Mesothelial cell of epicardium (in vitro differentiated cells): ENCODE measurements at regions not wholly inside any gene's neighbourhood (a gene's known extent, or its start where the extent isn't known, plus 50 kb on each side); places are given as distances from the start of the nearest gene placed in this dataset.

Source experiments
- DNase-seq, 2 experiments: peaks; one replicate each; pipeline ENCODE4 v3.0.0; 2021; ENCODE audit warnings: low spot score in 2 of 2; ENCODE audit not compliant: unreplicated experiment in 2 of 2
- H3K27ac Mint-ChIP-seq: 2 replicates; pipeline ENCODE4 v1.8.0; 2021; ENCODE audit warnings: mixed read lengths
- H3K27me3 Mint-ChIP-seq: 2 replicates; pipeline ENCODE4 v1.8.0; 2021; ENCODE audit warnings: low read depth, mixed read lengths
- H3K36me3 Mint-ChIP-seq: 2 replicates; pipeline ENCODE4 v1.8.0; 2021; ENCODE audit warnings: mixed read lengths
- H3K4me1 Mint-ChIP-seq: 2 replicates; pipeline ENCODE4 v1.8.0; 2021; ENCODE audit warnings: mixed read lengths
- H3K4me3 Mint-ChIP-seq: 2 replicates; pipeline ENCODE4 v1.8.0; 2021; ENCODE audit warnings: mild to moderate bottlenecking, moderate library complexity, mixed read lengths
- H3K9me3 Mint-ChIP-seq: 2 replicates; pipeline ENCODE4 v1.8.0; 2021; ENCODE audit warnings: mixed read lengths
- CTCF ChIP-seq: fragments of 200-600 bp; sonication (generic); IDR thresholded peaks from one replicate; pipeline ENCODE4 v1.5.0; 2021; ENCODE audit warnings: antibody characterized with exemption; ENCODE audit not compliant: unreplicated experiment

- H3K4me1 Mint-ChIP-seq: no peaks in the 10 kb centered on the region
- H3K9me3 Mint-ChIP-seq: no peaks in the 10 kb centered on the region
- peaks cover 3% of the 10 kb centered on the region for H3K27me3 Mint-ChIP-seq
- TF ChIP-seq CTCF: no peak
- no peaks in the 10 kb centered on the region for H3K36me3 Mint-ChIP-seq
- H3K4me3 Mint-ChIP-seq: no peak overlapping the region
- no peak overlapping the region for H3K27ac Mint-ChIP-seq
- DNase-seq: no peak
Measured at GRCh38 chr3:103889675-103890074, 1454.9 kb downstream of the ZPLD1 start.

- Mint-ChIP-seq H3K36me3 (no peaks in the 10 kb centered on the region), H3K27me3 (peaks cover 1% of the 10 kb centered on the region), H3K4me1 (no peaks in the 10 kb centered on the region), H3K27ac (no peak overlapping the region), H3K4me3 (no peak overlapping the region), H3K9me3 (no peaks in the 10 kb centered on the region)
- DNase-seq: no peak
- no peak for TF ChIP-seq CTCF
Measured at GRCh38 chr3:103894162-103894822, 1459.5 kb downstream of the ZPLD1 start.

GRCh38 chr3:103899328-103899727 is 1464.5 kb downstream of the ZPLD1 start:
- no peaks in the 10 kb centered on the region for H3K4me1 Mint-ChIP-seq
- no peak overlapping the region for H3K27ac Mint-ChIP-seq
- H3K36me3 Mint-ChIP-seq: no peaks in the 10 kb centered on the region
- peaks cover 7% of the 10 kb centered on the region for H3K9me3 Mint-ChIP-seq
- DNase-seq: no peak
- TF ChIP-seq CTCF: no peak
- H3K27me3 Mint-ChIP-seq: no peaks in the 10 kb centered on the region
- H3K4me3 Mint-ChIP-seq: no peak overlapping the region

- Mint-ChIP-seq H3K36me3 (no peaks in the 10 kb centered on the region), H3K9me3 (peaks cover 7% of the 10 kb centered on the region), H3K4me1 (peaks cover 2% of the 10 kb centered on the region), H3K27ac (no peak overlapping the region), H3K27me3 (no peaks in the 10 kb centered on the region), H3K4me3 (no peak overlapping the region)
- no peak for DNase-seq
- no peak for TF ChIP-seq CTCF
Measured at GRCh38 chr3:103904991-103905390, 1461.7 kb upstream of the ALCAM start.

- Mint-ChIP-seq H3K4me1 (peaks cover 2% of the 10 kb centered on the region), H3K27ac (no peak overlapping the region), H3K27me3 (no peaks in the 10 kb centered on the region), H3K36me3 (no peaks in the 10 kb centered on the region), H3K4me3 (no peak overlapping the region), H3K9me3 (peaks cover 7% of the 10 kb centered on the region)
- no peak for DNase-seq
- no peak for TF ChIP-seq CTCF
Measured at GRCh38 chr3:103906304-103906703, 1460.4 kb upstream of the ALCAM start.

GRCh38 chr3:103906808-103907207 is 1459.9 kb upstream of the ALCAM start:
- Mint-ChIP-seq H3K9me3 (peaks cover 5% of the 10 kb centered on the region), H3K4me1 (peaks cover 2% of the 10 kb centered on the region), H3K27ac (no peak overlapping the region), H3K36me3 (no peaks in the 10 kb centered on the region), H3K27me3 (no peaks in the 10 kb centered on the region), H3K4me3 (no peak overlapping the region)
- no peak for TF ChIP-seq CTCF
- DNase-seq: no peak
